SKM-1 (cell line): ENCODE measurements at regions not wholly inside any gene's neighbourhood (a gene's known extent, or its start where the extent isn't known, plus 50 kb on each side); places are given as distances from the start of the nearest gene placed in this dataset.

Experiments
- DNase-seq: peaks from one replicate; lab custom pipeline; 2025; ENCODE audit not compliant: unreplicated experiment; lab: John Stamatoyannopoulos, UW

DNA sequence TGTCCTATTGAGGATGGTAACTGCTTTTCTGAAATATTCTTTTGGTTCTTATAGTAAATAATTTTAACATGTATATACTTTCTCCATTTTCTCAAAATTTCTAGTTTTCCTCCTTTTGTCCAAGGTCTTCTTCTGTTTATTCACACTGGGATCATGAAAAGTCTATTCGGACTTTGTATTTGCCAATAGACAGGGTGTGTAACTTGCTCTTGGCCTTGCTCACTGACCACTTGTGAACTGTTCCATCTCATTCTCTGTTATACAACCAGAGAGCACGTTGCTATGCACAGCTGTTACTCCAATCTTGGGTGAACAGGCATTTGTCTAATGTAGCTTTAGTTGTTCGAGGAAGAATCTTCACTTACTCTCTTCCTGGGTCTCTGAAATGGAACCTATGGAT, 388.9 kb downstream of the SH3GL2 start:
- no peak for DNase-seq

DNA sequence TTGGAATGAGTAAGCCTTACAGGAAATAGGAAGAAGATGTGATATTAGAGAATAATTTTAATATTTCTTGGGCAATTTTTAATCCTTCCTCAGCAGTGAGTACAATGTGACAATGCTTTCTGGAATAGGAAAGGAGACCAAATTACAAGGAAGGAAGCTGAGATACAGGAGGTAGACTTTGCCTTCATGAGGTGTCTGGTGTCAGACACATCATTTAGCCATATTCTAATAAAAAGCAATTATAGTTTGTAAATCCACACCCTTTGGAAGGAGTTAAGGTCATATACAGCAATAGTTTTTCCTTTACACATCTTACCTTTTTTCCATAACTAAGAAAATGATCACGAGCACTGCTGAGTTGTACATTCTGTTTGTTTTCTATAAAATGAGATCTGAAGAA, 390.4 kb downstream of the SH3GL2 start:
- no peak for DNase-seq

DNA sequence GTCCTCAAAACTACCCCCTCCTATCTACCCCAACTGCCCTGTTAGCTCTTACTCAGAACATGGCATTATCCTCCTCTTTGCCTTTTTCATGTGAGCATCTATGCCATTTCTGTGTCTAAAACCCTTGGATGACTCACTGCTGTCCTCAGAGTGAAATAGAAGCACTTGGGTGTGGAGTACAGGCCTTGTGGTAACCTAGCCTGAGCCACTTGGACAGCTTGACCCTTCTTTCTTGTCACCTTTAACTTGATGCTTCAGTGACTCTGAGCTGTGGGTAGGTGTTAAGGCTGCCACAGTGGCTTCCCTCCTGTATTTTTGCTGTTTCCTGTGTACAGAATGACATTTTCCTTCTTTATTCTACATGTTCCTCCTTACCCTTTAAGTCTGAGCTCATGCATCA, 391.4 kb downstream of the SH3GL2 start:
- DNase-seq = no peak

DNA sequence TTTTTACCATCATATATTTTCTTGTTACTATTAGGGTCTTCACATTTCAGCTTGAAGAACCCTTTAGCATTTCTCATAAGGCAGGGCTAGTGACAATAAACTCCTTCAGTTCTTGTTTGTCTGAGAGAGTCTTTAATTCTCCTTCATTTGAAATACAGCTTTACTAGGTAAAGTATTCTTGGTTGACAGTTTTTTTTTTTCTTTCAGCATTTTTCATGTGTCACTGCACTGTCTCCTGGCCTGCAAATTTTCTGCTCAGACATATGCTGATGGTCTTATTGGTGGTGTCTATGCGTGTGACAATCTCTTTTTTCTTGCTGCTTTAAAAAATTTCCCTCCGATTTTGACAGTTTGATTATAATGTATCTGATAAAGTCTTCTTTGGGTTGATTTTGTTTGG, 399.9 kb downstream of the SH3GL2 start:
- DNase-seq = no peak

DNA sequence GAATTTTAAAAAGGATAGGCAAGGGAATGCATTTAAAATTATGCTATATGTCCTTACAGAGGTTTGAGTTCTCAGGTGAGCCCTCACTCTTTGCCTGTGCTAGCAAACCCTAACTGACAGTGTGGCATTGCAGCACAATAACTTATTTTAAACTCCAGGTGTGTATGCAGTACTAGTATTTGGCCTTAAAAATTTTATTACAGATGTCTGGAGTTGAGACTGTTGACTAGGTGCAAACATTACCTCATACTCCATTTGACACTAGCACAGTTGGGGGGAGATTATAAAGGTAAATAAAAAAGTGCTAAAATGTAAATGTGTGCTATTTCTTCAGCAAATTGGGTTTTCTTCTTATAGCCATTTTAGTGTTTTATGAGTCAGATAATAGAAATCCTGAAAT, 407.7 kb downstream of the SH3GL2 start:
- DNase-seq = no peak

DNA sequence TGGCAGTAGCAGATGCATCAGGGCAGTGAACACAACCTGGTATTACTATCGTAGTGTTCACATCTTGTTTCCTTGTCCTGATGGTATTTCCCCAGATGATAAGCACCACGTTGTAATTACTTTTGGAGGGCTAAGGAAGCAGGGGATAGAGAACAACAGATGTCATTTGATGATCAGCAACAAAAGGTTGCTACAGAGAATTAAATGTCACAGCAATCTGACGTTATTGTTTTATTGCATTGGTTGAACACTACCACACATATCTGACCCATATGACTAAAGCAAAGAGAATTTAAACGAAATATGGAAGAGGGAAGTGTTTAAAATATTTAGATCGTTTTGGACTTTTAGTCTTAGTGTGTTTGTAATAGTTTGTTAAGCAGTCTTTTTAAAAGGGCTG, 408.3 kb downstream of the SH3GL2 start:
- DNase-seq = no peak

DNA sequence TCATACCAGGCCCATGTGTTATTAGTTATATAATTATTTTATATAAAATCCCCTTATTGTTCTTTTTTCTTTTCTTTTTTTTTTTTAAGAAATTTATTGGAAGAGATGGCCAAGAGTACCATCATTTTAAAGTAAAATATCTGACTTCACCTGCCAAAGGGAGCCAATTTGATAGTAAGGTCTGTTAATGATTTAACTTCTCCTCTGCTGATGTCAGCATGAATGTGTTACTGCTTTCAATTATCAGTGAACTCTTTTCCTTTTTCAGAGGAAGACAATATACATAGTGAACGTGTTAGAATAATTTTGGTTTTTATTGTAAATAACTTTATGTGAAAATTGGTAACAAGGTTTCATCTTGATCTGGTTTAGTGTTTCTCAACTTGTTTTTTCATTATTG, 409.6 kb downstream of the SH3GL2 start:
- DNase-seq = no peak

DNA sequence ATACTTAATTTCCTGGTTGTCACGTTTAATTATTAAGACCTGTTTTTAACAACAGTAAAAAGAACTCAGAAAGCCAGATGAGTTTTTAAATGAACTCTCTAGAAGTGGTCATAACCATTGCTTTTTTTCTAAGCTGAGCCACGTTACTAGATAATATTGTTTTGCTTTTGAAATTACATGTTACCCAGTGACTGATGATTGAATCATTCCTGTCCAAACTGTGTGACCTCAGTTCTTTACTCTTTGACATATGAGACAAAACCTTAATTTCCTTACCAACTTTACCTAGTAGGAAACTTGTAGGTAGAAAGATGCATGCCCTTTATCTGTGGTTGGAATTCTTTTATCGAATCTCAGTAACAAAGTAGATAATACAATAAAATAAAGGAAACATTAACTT, 411.7 kb downstream of the SH3GL2 start:
- no peak for DNase-seq

DNA sequence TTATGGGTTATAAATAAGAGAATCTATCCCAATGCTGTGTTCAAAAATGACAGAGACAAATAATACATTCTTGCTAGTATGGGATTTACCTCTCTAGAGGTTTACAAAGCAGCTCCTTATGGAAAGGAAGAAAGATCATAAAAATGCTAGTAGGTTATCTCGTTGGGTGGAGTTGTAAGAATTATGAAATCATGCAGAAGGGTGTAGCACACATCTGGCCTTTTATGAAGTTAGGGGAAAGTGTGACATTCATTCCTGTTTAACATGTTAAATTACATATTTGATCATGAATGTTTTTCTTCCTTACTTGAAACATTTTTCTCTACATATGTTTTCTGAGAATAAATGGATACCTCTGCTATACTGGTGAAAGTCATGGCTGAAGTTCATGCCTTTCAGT, 414.2 kb downstream of the SH3GL2 start:
- no peak for DNase-seq

DNA sequence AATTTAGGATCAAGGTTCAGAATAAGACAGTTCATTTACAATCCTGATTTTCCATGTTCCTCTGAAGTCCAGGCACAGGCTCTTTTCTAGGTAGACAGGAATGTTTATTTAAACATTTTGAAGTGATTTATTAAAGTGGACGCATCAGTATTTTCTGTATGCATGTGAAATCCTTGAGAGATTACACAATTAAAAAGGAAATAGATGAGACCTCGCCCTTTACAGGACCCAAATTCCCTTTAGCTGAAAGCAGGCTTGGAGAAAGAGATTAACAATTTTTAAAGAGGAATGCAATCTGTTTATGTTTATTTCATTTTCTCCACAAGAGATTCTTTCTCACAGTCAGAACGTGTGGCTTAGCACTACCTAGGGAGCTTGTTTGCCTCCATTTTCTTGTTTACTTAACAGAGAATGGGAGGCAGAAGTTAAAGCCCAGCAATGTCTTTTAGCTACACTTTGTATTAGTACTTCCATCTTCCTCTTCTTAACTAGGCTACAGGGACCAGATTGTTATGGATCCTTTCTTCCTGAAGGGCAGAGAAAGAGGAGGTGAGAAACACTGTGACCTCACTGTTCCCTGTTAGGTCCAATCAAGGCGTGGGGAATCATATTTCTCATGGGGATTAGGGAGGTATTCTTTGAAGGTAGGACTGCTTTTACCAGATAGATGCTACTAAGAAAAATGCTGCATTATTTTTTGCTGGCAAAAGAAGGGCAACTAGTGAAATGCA, 416.0 kb downstream of the SH3GL2 start:
- DNase-seq = no peak

DNA sequence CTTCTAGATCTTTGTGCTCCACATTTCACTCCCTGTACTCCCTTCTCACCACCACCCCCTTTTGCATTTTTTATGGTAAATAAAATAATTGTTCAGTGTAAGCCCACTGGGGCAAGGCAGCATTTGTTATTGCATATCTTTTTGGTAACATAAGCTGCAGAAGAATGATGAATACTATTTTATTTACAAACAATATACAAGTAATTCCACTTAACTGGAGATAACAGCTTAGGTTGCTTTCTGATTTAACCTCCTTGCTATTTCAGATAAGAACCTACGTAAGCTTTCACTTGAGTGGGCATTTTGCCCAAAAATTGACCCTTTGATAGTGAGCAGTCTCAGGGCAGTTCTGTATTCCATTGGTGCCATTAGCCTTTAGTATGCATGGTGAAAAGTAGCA, 417.9 kb downstream of the SH3GL2 start:
- no peak for DNase-seq

DNA sequence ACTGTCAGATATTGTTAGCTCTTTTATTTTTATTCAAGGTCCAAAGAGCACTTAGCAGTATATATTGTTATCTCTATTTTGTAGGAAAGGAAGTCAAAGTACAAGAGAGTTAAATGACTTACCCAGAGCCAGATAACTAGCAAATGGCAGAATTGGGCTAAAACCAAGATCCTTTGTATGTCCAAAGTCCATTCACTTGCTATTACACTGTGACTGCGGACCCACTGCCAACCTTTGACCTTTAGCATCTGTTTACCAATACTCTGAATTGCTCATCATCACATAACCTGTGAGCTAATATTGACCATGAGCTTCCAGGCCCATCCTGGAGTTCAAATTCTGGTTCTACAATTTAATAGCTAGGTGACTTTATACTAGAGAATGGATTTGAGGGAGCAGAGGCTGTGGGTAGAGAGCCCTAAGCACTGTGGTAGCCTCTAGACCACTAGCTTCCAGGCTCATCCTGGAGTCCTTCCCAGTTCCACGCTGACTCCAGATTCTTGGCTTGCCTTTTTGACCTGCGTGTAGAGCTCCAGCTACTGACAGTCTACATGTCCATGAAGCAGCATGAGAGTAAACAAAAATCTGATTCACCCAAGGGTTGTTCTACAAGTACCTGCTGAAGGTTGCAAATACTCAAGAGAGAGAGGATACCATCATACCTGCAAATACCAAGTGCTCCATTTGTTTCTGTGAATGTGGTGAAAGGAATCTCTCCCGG, 424.0 kb downstream of the SH3GL2 start:
- no peak for DNase-seq

DNA sequence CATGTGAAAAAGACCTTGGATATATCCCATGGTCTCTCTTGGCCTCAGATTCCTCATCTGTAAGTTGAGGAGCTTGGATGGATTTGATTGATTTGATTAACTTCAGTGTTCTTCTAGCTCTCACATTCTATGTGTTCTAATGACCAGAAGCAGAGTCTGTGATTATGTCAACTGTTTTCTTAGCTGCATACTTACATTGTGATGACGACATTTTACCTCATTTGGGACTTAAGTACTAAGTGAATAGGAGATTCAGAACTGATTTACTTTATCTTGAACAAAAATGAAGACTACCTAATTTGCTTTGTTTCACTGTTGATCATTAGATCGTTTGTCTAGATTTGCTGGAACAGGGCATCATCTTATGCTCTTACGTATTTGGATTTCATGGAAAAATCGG, 427.7 kb downstream of the SH3GL2 start:
- DNase-seq = no peak

DNA sequence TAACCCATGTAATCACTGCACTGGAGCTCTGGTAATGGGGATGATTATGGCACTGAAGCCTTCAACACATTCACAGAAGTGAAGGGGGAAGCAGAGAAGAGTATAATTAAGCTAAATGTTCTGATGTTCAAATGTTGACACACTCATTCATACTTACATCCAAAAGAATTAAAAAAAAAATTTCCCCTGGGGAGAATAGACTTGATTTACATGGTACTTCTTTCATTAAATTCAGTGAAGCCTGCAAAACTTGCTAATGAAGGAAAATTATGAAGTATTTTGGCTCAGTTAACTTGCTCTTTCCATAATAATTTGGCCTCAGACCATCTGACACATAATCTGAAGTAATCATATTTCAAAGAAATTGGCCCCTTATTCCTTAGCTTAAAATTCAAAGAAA, 428.8 kb downstream of the SH3GL2 start:
- DNase-seq = no peak

DNA sequence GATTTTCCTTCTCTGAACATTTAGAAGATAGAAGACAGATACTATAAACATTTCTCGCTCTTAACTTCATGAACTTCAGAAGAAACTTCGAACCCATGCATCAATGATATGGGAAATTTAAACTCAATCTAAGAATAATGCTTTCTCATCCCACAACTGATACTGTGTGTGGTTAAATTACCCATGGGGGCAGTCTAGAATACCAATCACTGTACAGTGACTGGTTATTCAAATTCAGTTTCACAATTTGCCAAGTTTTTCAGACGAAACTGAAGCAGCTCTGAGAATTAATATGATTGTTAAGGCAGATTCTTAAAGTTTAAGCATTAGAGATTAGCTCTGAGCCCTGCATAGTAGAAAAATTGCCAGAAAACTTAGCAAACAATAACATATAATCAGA, 431.0 kb downstream of the SH3GL2 start:
- DNase-seq = no peak

DNA sequence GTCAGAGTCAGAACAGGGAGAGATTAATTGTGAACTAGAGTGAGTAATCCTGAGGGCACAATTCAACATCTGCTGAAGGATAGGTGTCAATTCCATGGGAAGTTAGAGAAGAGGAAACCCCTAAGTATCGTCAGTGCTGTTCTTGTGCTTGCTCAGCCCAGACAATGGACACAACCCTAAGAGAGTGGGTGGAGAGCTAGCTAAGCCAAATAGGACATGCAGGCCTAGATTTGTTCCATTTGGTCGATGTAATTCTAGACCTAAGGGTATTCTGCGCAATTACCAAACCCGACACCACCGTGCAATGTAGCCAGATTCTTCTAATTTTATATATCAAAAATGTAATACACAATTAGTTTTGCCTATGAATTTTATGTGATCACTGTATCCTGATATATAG, 431.6 kb downstream of the SH3GL2 start:
- no peak for DNase-seq

DNA sequence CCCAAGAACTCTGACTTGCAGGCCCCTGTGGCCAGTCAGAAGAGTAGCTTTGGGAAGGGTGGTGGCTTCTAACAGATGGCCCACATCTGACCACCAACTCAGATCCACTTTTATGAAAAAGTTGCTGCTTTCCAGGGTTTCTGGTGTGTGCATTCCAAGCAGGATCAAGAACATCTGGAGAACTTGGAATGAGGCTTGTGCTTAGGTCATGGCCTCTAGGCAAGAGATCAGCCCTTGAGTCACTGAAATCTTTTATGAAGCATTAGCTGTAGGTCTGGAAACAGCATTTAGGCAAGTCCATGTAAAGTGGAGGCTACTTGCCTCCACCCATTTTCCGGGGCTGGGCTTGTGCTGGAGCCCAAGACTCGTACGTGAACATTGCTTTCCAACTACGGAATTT, 433.3 kb downstream of the SH3GL2 start:
- no peak for DNase-seq

DNA sequence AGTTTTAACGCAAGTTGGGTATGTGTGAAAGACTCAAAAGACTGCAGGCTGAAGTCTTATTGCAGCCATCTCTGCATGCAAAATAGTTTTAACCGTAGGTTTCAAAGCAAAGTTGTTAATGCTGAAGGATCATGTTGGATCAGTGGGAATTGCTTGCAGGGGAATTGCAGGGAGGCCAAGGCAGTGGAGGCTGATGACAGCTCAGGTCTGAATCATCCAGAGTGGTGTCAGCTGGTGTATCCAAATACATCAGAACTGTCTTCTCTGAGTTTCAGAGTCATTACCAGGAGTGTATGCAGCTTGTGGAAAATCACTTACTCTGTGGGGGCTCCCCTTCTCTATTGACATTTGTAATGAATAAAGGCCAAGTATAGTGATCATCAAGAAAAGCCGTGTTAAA, 435.7 kb downstream of the SH3GL2 start:
- DNase-seq = no peak

DNA sequence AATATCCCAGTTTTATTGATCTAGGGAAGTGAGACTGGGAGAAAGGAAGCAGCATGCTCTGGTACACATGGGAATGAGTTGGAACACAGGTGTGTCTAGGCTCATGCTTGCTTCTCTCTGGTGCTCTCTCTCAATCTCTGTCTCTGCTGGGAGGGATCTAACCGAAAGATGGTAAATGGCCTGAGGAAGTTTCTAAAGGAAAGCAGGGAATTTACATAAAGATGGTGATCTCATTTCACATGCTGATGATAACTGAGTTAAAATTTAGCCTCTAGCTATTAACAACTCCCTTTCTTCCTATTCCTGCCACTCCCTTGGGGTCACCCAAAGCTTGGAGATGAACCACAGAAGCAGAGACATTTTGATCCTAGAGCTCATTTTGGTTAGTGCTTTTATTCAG, 436.2 kb downstream of the SH3GL2 start:
- no peak for DNase-seq

DNA sequence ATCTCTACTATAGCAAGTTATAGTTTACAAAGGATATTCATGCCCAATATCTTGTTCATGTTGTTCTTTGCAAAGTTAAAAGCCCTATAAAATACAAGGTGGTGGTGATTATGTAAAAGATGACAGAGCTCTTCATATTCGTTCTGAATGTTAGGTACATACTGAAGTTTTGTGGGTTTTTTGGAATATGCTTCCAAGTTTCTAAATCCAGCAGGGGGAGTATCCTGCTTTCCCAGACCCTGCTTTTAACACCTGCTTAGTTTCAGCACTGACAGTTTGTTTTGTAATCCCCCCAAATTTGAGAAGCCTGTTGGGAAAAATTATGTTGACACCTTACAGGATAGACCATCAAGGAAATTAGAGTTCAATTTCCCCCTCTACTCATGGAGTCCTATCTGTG, 438.3 kb downstream of the SH3GL2 start:
- DNase-seq = no peak

DNA sequence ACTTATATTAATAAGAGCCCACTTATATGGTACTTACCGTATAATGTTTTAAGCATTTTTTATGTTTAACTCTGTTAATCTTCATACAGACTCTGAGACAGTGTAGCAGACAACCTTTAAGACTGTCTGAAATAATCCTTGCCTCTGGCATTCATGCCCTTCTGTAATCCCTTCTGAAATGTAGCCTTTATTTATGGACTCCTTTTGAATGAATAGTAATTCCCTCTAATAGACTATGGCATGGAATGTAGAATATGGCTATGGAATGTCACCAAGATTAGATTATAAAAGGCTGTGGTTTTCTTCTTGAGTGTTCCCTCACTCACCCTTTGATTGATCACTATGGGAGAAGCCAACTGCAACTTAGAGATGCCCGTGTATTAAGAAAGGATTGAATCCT, 439.4 kb downstream of the SH3GL2 start:
- no peak for DNase-seq

DNA sequence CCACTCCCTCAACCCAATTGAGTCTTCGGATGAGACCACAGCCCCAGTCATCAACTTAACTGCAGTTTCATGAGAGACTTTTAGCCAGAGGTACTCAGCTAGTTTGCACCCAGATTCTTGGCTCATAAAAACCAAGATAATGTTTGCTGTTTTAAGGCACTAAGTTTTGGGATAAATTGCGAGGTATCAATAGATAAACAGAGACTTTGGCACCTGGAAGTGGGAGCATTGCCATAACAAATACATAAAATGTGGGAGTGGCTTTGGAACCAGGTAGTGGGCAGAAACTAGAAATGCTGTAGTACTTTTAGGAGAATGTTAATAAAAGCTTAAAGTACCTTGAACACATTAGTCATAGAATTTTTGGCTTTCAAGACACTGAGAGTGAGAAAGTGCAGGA, 439.8 kb downstream of the SH3GL2 start:
- DNase-seq = no peak
